CD14-positive monocyte (primary cell): ENCODE measurements at regions not wholly inside any gene's neighbourhood (a gene's known extent, or its start where the extent isn't known, plus 50 kb on each side); places are given as distances from the start of the nearest gene placed in this dataset.

Source experiments
- DNase-seq, 3 donors: peaks; one replicate each; pipeline ENCODE4 v3.0.0-alpha.2; 2011 to 2022
- H2AFZ ChIP-seq: 2 replicates; pipeline ENCODE4 v1.6.0; 2012; ENCODE audit warnings: mild to moderate bottlenecking, low read depth, low read length, inconsistent platforms; ENCODE audit not compliant: insufficient read depth, poor library complexity, severe bottlenecking
- H3K27ac ChIP-seq, 2 donors: 1 replicate in 1 of 2; 2 replicates in 1 of 2; pipeline ENCODE4 v1.5.1; 2012 to 2013; ENCODE audit warnings: low read length in 2 of 2, control low read depth in 1 of 2, inconsistent platforms in 1 of 2, low read depth in 1 of 2, mild to moderate bottlenecking in 1 of 2
- H3K27me3 ChIP-seq, 2 donors: one replicate each; pipeline versions ENCODE4 v1.6.0 to v1.6.1; 2011 to 2013; ENCODE audit warnings: low read length in 2 of 2; ENCODE audit not compliant: control insufficient read depth in 2 of 2, insufficient read depth in 2 of 2
- H3K36me3 ChIP-seq, 2 donors: replicated peaks in 1 of 2; 1 replicate in 1 of 2; 2 replicates in 1 of 2; pipeline versions ENCODE4 v1.5.1 to v1.6.1; 2012 to 2013; ENCODE audit warnings: low read length in 2 of 2, control low read depth in 1 of 2, inconsistent platforms in 1 of 2, mild to moderate bottlenecking in 1 of 2; ENCODE audit not compliant: insufficient read depth in 2 of 2, control insufficient read depth in 1 of 2
- H3K4me1 ChIP-seq, 2 donors: 1 replicate in 1 of 2; 2 replicates in 1 of 2; pipeline versions ENCODE4 v1.5.1 to v1.6.1; 2012 to 2013; ENCODE audit warnings: low read length in 2 of 2, control low read depth in 1 of 2, inconsistent platforms in 1 of 2, mild to moderate bottlenecking in 1 of 2, moderate library complexity in 1 of 2; ENCODE audit not compliant: insufficient read depth in 2 of 2, control insufficient read depth in 1 of 2
- H3K4me2 ChIP-seq: replicated peaks from 2 replicates; pipeline ENCODE3; 2012; ENCODE audit warnings: low read length, moderate library complexity, mild to moderate bottlenecking; ENCODE audit not compliant: poor library complexity, severe bottlenecking; ENCODE audit errors: extremely low read depth
- H3K4me3 ChIP-seq, 3 experiments: fragments of 200-600 bp in 1 of 3; sonication (generic) in 1 of 3; replicated peaks in 1 of 3; 1 replicate in 2 of 3; 2 replicates in 1 of 3; pipeline ENCODE4 v1.5.1; 2011 to 2013; ENCODE audit warnings: low read length in 3 of 3, mild to moderate bottlenecking in 3 of 3, control low read depth in 2 of 3, low read depth in 2 of 3, inconsistent platforms in 1 of 3, moderate library complexity in 1 of 3
- H3K79me2 ChIP-seq: 2 replicates; pipeline ENCODE4 v1.6.0; 2012; ENCODE audit warnings: mild to moderate bottlenecking, control low read depth, inconsistent platforms, low read length, moderate library complexity; ENCODE audit not compliant: insufficient read depth
- H3K9ac ChIP-seq: 2 replicates; pipeline ENCODE4 v1.6.0; 2017; ENCODE audit warnings: low read length, mild to moderate bottlenecking; ENCODE audit not compliant: insufficient read depth, poor library complexity, severe bottlenecking
- H3K9me3 ChIP-seq, 2 donors: replicated peaks in 1 of 2; 1 replicate in 1 of 2; 2 replicates in 1 of 2; pipeline versions ENCODE4 v1.5.1 to v1.6.1; 2012 to 2013; ENCODE audit warnings: low read length in 2 of 2, control low read depth in 1 of 2; ENCODE audit not compliant: control insufficient read depth in 1 of 2, insufficient read depth in 1 of 2
- H4K20me1 ChIP-seq: 2 replicates; pipeline ENCODE4 v1.6.0; 2012; ENCODE audit warnings: mild to moderate bottlenecking, low read length, control low read depth, moderate library complexity; ENCODE audit not compliant: insufficient read depth
- H3K27ac Mint-ChIP-seq, 7 donors: one replicate each; pipeline ENCODE4 v1.8.0; 2020; ENCODE audit warnings: mild to moderate bottlenecking in 7 of 7, mixed read lengths in 7 of 7, moderate library complexity in 6 of 7, inconsistent platforms in 2 of 7
- H3K27me3 Mint-ChIP-seq, 3 donors: one replicate each; pipeline ENCODE4 v1.8.0; 2021 to 2022; ENCODE audit warnings: low read depth in 3 of 3, mild to moderate bottlenecking in 3 of 3, mixed read lengths in 3 of 3, moderate library complexity in 3 of 3, inconsistent platforms in 1 of 3
- H3K36me3 Mint-ChIP-seq, 2 donors: one replicate each; pipeline ENCODE4 v1.8.0; 2020; ENCODE audit warnings: mixed read lengths in 2 of 2, inconsistent platforms in 1 of 2, mild to moderate bottlenecking in 1 of 2
- H3K4me1 Mint-ChIP-seq: one replicate; pipeline ENCODE4 v1.8.0; 2020; ENCODE audit warnings: mild to moderate bottlenecking, mixed read lengths
- H3K4me3 Mint-ChIP-seq, 2 donors: one replicate each; pipeline ENCODE4 v1.8.0; 2020; ENCODE audit warnings: mild to moderate bottlenecking in 2 of 2, mixed read lengths in 2 of 2, moderate library complexity in 1 of 2
- H3K9me3 Mint-ChIP-seq, 7 donors: one replicate each; pipeline ENCODE4 v1.8.0; 2020 to 2022; ENCODE audit warnings: mixed read lengths in 7 of 7, mild to moderate bottlenecking in 6 of 7, moderate library complexity in 6 of 7, inconsistent platforms in 2 of 7
- WGBS: methylation state at CpG from one replicate; pipeline ENCODE4 v1.1.5; 2013; ENCODE audit warnings: missing lambda C conversion rate; ENCODE audit not compliant: insufficient coverage; 5-methylcytosine and 5-hydroxymethylcytosine counted together
- intact Hi-C, 2 donors: fragments of 100-400 bp; cut with micrococcal nuclease; formaldehyde crosslinking; loops; one replicate each; pipeline versions ENCODE4 v1.15.0 to v1.15.1; 2023
- TF ChIP-seq, protein P1 (sequence below): fragments of 200-600 bp; IDR thresholded peaks from one replicate; pipeline ENCODE4 v1.8.0; 2022; ENCODE audit warnings: antibody characterized with exemption, mild to moderate bottlenecking

DNA sequence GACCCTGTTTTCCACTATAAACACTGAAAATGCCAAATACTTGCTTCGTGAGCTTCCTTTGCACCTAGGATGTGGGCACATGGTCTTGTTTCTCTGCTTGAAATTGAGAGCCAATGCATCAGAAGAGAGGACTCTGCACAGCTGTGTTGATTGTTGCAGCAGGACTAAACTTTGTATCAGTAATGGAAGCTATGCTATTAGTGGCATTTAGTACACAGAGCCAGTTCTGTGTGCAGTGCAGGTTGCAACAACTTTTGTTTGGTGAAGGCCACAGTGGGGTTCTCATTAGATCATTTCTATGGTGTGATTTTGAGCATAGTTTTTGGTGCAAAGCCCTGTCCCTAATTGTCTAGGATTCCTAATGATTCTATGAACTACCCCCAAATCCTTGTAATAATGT lies 54.4 kb upstream of the ANKRD17 start:
- Histone ChIP-seq H3K9ac (no peak overlapping the region), H3K27me3 (no peaks in the 10 kb centered on the region), H3K79me2 (no peaks in the 10 kb centered on the region), H4K20me1 (no peaks in the 10 kb centered on the region), H3K4me2 (no peak overlapping the region), H3K27ac (no peak overlapping the region), H2AFZ (no peak overlapping the region), H3K36me3 (no peaks in the 10 kb centered on the region), H3K4me1 (no peaks in the 10 kb centered on the region), H3K9me3 (no peaks in the 10 kb centered on the region), H3K4me3 (no peak overlapping the region)
- DNase-seq, result no peak
- Mint-ChIP-seq H3K9me3 (peaks cover 0 to 3% (median 0%) of the 10 kb centered on the region in 7 donors), H3K36me3 (no peaks in the 10 kb centered on the region), H3K4me3 (no peak overlapping the region), H3K27me3 (no peaks in the 10 kb centered on the region), H3K27ac (no peak overlapping the region), H3K4me1 (peaks cover 4% of the 10 kb centered on the region)
- TF ChIP-seq, protein P1, sequence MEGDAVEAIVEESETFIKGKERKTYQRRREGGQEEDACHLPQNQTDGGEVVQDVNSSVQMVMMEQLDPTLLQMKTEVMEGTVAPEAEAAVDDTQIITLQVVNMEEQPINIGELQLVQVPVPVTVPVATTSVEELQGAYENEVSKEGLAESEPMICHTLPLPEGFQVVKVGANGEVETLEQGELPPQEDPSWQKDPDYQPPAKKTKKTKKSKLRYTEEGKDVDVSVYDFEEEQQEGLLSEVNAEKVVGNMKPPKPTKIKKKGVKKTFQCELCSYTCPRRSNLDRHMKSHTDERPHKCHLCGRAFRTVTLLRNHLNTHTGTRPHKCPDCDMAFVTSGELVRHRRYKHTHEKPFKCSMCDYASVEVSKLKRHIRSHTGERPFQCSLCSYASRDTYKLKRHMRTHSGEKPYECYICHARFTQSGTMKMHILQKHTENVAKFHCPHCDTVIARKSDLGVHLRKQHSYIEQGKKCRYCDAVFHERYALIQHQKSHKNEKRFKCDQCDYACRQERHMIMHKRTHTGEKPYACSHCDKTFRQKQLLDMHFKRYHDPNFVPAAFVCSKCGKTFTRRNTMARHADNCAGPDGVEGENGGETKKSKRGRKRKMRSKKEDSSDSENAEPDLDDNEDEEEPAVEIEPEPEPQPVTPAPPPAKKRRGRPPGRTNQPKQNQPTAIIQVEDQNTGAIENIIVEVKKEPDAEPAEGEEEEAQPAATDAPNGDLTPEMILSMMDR, result no peak
- 100% methylated on average over 1 of the region's 1 CpG for WGBS
- intact Hi-C loops, result loop anchor here in 1 of 2 donors (10.0 kb wide), 1 partner anchor 342 kb away; no protein-coding TSS in a partner anchor

DNA sequence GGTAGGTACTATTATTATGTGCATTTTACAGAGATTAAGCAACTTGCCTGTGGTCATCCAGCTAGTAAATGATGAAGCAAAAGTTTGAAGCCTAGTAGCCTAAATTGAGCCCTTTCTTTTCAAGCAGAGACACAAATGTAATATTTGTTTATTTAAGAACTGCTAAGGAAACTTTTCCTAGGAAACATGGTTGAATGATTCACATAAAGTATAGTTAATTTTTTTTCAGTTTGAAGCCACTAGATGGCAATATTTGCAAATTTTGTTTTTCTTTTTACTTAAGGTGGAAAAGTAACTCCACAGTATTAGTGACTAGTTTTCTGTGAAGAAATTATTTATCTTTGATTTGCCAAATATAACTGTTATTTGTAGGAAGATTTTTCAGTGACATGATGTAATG lies 52.8 kb upstream of the ANKRD17 start:
- Mint-ChIP-seq H3K27me3 (peaks cover 0 to 2% (median 0%) of the 10 kb centered on the region in 3 donors), H3K9me3 (peaks cover 0 to 3% (median 0%) of the 10 kb centered on the region in 7 donors), H3K36me3 (no peaks in the 10 kb centered on the region), H3K4me3 (no peak overlapping the region), H3K27ac (no peak overlapping the region), H3K4me1 (peaks cover 4% of the 10 kb centered on the region)
- Histone ChIP-seq H2AFZ (no peak overlapping the region), H3K4me2 (no peak overlapping the region), H3K4me3 (no peak overlapping the region), H3K27ac (no peak overlapping the region), H3K9me3 (no peaks in the 10 kb centered on the region), H3K79me2 (no peaks in the 10 kb centered on the region), H3K4me1 (no peaks in the 10 kb centered on the region), H3K9ac (no peak overlapping the region), H3K27me3 (no peaks in the 10 kb centered on the region), H3K36me3 (no peaks in the 10 kb centered on the region), H4K20me1 (no peaks in the 10 kb centered on the region)
- no peak for DNase-seq
- intact Hi-C loops, result loop anchor here in 1 of 2 donors (10.0 kb wide), 1 partner anchor 343 kb away; no protein-coding TSS in a partner anchor
- TF ChIP-seq, protein P1, result peak; percentile 60
